Ecto neural progenitor cell (in vitro differentiated cells): ENCODE measurements at regions not wholly inside any gene's neighbourhood (a gene's known extent, or its start where the extent isn't known, plus 50 kb on each side); places are given as distances from the start of the nearest gene placed in this dataset.

Source experiments
- DNase-seq: peaks from one replicate; pipeline ENCODE4 v3.0.0-alpha.2; 2018; ENCODE audit warnings: low spot score

DNA sequence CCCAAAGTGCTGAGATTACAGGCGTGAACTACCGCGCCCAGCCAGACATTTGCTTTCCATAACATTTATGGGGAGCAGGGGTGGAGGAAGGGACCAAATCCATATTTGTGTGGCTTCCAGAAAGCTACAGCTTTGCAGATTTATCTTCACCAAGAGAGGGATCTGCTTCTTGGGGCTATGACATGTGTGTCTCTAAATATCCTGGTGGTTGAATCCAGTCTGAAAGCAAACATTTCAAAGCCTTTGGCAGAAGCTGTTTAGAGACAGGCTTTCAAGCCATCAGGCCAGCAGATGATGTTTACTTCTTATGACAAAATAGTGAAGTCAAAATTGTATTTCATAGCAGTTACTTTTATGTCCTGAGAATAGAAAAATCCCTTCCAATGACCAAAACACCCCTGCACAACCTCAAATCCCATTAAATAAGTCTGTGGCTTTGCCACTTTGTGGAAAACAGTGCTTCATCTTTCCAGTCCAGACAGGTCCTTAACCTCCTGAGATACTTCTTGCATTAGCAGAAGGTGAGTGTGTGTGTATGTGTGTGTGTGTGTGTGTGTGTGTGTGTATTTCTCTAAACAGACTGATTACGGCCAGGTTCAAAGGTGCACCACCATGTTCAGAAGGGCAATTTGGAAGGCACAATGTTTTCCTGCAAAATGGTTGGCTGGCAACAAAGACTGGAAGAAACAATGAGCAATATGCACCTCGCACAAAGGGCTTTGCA is 191.4 kb upstream of the LRIG1 start:
- DNase-seq = no peak

DNA sequence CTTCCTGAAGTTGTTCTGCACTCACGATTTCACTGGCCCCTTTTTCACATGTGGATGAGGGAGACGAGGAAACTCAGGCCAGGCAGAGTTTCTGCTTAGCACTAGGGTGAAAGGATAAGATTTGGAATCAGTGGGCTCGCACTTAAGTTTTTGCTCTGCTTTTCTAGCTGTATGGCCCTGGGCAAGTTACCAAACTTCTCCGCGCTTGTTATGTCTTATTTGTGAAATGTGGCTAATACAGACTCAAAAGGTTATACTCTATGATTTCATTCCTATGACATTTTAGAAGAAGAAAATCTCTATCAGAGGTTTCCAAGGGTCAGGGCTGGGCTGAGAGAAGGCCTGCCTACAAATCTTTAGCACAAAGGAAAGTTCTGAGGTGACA is 191.9 kb upstream of the LRIG1 start:
- no peak for DNase-seq

- no peak for DNase-seq
Observed at GRCh38 chr3:66693461-66694031, 192.7 kb upstream of the LRIG1 start.

GRCh38 chr3:66702126-66702525 is 201.3 kb upstream of the LRIG1 start:
- no peak for DNase-seq

DNA sequence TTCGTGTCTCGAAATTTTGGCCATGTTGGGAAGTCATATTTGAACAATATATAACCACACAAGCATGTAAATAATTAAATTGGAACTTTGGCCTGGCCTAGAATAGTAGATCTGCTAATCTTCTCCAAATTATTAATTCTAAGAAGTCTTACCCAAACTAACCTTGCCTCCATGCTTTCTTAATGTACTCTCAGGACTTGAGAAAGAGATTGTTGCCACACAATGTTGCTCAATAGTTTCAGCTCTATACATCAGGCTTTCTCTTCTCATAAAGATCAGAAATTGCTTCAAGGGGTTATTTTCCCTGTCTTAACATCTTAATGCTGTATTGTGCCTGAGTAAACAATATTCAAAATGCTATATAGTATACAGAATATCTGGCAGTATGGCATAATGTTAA is 202.7 kb upstream of the LRIG1 start:
- no peak for DNase-seq

GRCh38 chr3:66705076-66705475 is 204.3 kb upstream of the LRIG1 start:
- no peak for DNase-seq

GRCh38 chr3:66706890-66707289 is 206.1 kb upstream of the LRIG1 start:
- DNase-seq = no peak

- no peak for DNase-seq
Observed at GRCh38 chr3:66709532-66709931, 208.7 kb upstream of the LRIG1 start.

DNA sequence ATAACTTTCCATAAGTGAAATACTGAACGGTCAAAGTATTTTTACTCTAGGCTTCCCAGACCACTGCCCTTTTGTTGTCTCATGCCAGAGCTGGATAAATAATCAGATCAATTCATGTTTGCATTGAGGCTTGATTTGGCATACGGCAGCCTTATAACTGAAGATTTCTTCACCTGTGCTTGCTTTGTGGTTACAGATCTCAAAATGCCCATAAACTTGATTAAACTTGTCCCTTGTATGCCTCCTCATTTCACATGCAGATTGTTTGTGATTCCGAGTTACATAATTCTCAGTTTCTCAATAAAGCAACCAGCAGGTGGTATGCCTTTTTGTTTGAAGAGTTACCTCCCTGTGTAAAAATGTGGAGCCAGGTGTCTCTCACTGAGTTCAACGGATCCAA is 211.4 kb upstream of the LRIG1 start:
- DNase-seq = no peak

DNA sequence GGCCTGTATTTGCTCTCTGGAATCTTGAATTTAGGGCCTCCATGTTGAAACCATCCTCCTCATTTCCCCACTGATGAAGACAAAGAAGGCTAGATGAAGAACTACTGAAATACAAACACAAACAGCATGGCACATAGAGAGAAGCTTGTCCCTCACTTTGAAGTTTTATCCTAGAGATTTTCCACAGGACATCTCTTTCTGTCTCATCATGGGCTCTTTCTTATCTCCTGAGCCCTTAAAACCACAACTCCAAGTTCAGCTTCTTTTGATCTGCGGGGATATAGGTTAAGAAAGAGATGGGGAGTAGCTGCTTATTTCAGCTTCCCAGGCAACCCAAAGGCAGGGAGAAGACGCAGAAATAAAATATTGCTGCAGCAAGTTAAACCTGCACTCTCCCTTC is 213.1 kb upstream of the LRIG1 start:
- DNase-seq = no peak

DNA sequence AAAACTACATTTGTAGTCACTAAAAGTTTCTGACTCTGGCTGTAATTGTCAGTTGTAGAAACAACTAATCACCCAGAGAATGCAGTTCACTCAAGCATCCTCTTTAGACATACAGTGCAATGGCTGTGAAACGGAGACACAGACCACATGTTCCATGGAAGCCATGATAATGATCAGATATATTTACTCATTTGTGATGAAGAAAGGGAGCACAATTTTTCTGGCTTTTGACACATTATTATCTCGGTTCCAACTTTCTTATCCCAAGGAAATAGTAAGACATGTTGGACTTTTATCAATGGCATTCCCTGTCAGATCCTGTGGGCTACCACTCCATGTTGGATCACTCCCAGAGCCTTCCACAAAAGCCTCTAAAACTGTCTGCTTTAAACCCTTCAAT is 215.0 kb upstream of the LRIG1 start:
- DNase-seq = no peak

- DNase-seq = no peak
Observed at GRCh38 chr3:66717806-66718205, 217.0 kb upstream of the LRIG1 start.

- no peak for DNase-seq
Observed at GRCh38 chr3:66719796-66720356, 219.1 kb upstream of the LRIG1 start.

GRCh38 chr3:66720508-66720907 is 219.7 kb upstream of the LRIG1 start:
- DNase-seq = no peak

DNA sequence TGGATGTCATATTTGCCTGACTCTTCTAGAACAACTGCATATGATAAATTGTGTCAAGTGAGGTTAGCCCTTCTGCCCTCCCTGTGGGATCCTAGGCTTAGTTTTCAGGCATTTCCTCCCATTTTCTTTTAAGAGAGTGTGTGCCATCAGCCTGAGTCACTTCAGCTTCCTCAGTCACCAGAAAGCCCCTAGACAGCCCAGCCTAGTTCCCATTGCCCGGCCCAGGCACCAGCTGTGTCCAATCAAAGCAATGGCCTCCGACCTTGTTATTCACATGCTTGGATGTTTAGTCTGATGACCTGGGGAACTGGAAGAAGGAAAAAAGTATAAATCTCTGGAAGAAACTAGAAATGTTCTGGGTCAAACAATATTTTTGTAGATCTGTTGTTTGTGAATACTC is 221.9 kb upstream of the LRIG1 start:
- DNase-seq = no peak

DNA sequence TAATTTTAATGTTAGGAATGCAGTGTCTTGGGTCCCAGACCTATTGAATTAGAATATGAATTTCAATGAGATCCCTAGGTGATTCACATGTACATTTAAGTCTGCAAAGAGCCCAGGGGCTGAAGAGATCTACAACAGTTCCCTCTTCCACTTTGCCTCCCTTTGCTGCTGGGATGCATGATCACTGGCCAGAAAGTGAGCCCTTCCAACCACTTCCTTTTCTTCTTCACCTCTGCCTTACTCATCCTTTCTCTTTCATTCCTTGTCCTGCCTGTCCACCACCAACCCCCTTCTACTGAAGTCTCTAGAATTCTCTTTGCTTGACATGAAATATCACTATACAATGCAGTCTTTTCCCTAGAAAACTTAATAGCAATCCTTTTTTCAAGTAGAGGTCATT is 222.4 kb upstream of the LRIG1 start:
- DNase-seq = no peak

DNA sequence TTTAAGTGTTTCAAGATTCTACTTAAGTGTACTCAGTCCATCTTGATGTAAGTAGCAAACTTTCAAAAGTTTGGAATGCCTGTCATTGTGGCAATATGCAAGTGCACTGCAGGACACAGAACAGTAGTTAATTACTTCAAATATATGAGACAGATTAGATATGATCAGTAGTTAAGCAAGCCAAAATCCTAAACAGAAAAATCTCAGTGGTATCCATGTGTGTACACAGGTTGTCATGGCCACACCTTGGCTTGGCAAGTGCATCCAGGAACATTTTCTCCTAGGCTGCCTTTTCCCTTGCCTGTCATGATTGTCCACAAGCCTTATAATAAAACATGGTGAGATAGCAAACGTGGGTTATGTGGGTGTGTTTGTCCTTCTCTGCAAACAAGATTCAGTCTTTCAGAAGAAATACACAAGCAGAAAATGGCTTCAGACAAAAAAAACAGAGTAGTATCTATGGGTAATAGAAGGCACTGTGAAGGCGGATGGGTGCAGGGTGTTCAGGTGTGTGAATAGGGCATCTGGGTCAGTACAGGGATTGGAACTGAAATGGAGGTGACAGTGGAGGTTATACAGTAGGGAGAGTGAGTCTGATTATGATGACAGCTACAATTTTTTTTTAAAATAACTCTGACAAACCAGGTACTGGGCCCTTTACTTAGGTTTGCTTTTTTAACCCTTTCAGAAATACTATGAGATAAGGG is 229.0 kb upstream of the LRIG1 start:
- DNase-seq = no peak

DNA sequence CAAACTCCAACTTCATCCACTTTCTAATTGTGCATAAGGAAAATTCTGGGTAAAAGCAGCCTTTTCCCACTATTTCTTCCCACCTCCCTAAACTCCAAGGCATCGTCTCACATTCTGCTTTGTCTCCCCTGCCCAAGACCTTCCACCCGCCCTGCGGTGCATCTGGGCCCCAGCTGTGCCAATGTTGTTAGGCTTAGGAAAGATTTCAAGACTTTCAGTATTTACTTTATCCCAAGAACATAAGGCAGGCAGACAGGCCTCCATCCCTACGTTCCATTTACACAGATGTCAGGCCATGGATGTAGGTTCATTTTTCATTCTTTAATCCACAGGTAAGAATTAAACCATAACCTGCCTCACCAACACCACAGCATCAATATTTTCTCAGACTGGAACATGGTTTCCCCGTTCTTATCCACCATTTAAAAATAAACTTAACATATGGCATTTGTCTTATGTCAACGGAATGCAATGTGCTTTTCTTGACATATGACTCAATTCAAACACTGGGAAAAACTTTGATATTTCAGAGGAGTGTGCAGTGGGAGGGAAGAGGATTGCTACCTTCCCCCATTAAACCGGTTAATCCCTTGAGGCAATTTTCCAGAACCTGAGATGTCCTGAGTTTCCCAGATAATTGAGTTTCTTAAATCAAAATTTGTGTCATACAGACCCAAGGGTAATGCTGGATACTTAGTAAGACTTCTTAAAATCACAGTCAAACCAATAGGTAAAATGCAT is 238.0 kb upstream of the LRIG1 start:
- DNase-seq = no peak

- DNase-seq = no peak
Observed at GRCh38 chr3:66740260-66740659, 239.4 kb upstream of the LRIG1 start.

DNA sequence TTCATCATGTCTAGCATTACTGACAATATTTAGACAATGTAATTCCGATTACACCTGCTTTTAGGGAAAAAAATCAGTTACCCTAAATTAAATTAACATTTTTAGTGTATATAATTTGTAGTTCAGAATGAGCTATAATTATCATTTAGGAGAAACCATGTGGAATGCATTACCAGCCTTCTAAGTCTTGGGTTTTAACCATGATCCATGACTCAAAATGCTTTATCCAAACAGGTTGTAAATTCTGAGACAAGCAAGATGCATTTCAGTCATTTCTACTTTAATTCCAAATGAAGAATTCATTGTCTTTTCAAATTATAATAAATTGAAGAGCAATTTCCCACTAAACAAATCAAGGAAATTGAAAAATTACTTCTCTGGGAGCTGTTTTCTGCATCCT is 243.7 kb upstream of the LRIG1 start:
- no peak for DNase-seq

DNA sequence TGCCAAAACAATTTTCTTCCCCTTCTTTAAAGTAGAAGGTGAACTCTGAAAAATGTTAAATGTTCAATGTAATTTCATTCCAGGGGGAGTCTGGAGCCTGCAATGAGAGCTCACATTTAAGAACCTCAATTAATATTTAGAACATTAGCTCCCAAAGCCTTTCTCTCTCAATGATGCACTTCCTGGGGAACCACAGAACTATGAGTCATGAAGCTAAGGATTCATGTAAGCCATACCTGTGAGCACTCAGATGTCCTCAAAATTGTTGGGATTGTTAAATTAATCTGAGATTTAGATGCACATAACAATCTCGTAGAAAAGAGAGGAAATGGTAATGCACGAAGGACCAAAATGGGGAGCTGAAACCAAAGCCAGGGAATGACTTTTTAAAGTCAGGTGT is 244.2 kb upstream of the LRIG1 start:
- no peak for DNase-seq

- no peak for DNase-seq
Observed at GRCh38 chr3:66747261-66747660, 246.4 kb upstream of the LRIG1 start.

DNA sequence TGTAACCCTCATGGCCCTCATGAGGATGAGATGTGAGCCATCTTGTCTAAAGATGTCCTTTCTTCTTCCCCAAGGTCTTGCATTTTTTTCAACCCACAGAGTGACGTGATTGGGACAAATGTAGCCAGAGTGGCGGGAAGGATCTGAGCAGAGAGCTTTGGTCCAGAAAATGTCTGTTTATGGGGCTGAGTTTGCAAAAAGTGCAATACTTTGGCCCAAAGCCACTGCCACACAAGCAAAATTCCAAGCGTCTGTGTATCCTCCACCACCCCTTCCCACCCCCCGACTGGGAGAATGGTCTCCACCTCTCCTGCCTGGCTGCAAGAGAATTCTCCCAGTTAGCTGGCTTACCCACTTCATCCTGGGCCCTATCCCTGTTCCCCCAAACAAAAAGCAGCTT is 246.9 kb upstream of the LRIG1 start:
- DNase-seq = no peak
